ENCODE measurements at regions not wholly inside any gene's neighbourhood (a gene's known extent, or its start where the extent isn't known, plus 50 kb on each side); places are given as distances from the start of the nearest gene placed in this dataset.

DNA sequence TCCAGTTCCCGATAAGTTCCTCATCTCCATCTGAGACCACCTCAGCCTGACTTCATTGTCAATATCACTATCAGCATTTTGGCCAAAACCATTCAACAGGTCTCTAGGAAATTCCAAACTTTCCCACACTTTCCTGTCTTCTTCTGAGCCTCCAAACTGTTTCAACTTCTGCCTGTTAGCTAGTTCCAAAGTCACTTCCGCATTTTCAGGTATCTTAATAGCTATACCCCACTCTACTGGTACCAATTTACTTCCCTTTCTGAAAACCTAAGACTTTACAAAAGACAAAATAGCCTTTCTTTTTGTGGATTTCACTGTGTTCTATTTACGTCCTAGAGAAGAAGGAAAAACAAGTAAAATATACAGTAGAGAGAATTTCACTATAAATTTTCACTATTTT is 147.0 kb upstream of the FMN2 start:
- DNase-seq (ENCODE audit: extremely low read depth in 1 of 4, low spot score in 3 of 4) (no peak), FAIRE-seq (no peak), ATAC-seq (no peak)
- WGBS (ENCODE audit: insufficient coverage, low coverage, missing lambda C conversion rate): 0% methylated on average over 3 of the region's 3 CpGs
- ChIA-PET CTCF (ENCODE audit: low intra/inter-chr PET ratio) (no interaction called here), POLR2A (no interaction called here)
- intact Hi-C loops (cut with micrococcal nuclease): no loop called here
- no TSS peak for BruUV-seq (replicated peaks)
- Histone ChIP-seq H2AFZ (ENCODE audit: low read depth, low read length) (no peak overlapping the region), H3K9ac (ENCODE audit: insufficient read depth in 1 of 2, low read depth in 2 of 2, low read length in 2 of 2) (no peak overlapping the region), H4K20me1 (replicated peaks; ENCODE audit: control insufficient read depth, insufficient read depth, low read length) (no peaks in the 10 kb centered on the region), H3K27ac (ENCODE audit: extremely low read depth, low read depth, low read length) (no peak overlapping the region), H3K4me1 (replicated peaks in 1 of 2; ENCODE audit: control insufficient read depth in 2 of 2, insufficient read depth in 2 of 2, low read length in 2 of 2) (no peaks in the 10 kb centered on the region), H3K9me3 (replicated peaks; ENCODE audit: control insufficient read depth, insufficient read depth, low read depth, low read length) (no peaks in the 10 kb centered on the region), H3K79me2 (ENCODE audit: control insufficient read depth, insufficient read depth, low read length) (no peaks in the 10 kb centered on the region), H3K27me3 (ENCODE audit: control insufficient read depth in 2 of 2, insufficient read depth in 2 of 2, low read length in 2 of 2) (no peaks in the 10 kb centered on the region), H3K4me2 (ENCODE audit: insufficient read depth, low read length) (no peak overlapping the region), H3K36me3 (ENCODE audit: control insufficient read depth, insufficient read depth, low read length) (no peaks in the 10 kb centered on the region), H3K4me3 (no peak overlapping the region), H3K9me1 (ENCODE audit: control insufficient read depth, insufficient read depth, low read length) (no peaks in the 10 kb centered on the region)
- in situ Hi-C loops (cut with MboI): no loop called here
- TF ChIP-seq HIVEP1 (CRISPR knock-in tag; IDR thresholded peaks at IDR 0.05): no peak
- TF ChIP-seq SPI1 (IDR thresholded peaks at IDR 0.05; ENCODE audit: borderline replicate concordance, low read depth, low read length): peak; percentile 50; the same call in 1 of the 2 replicates

- no peaks in the 10 kb centered on the region for H3K9me3 ChIP-seq (replicated peaks; ENCODE audit: control insufficient read depth, insufficient read depth, low read depth, low read length)
- in situ Hi-C loops (cut with MboI): no loop called here
Observed at GRCh38 chr1:239947801-239948200, 143.9 kb upstream of the FMN2 start.

More at GRCh38 chr1:239947801-239948200, 143.9 kb upstream of the FMN2 start:
- intact Hi-C loops (cut with micrococcal nuclease): no loop called here
- Histone ChIP-seq H3K27ac (ENCODE audit: extremely low read depth, low read depth, low read length) (no peak overlapping the region), H3K36me3 (ENCODE audit: control insufficient read depth, insufficient read depth, low read length) (no peaks in the 10 kb centered on the region), H4K20me1 (replicated peaks; ENCODE audit: control insufficient read depth, insufficient read depth, low read length) (no peaks in the 10 kb centered on the region), H2AFZ (ENCODE audit: low read depth, low read length) (no peak overlapping the region), H3K9ac (ENCODE audit: insufficient read depth in 1 of 2, low read depth in 2 of 2, low read length in 2 of 2) (no peak overlapping the region), H3K4me2 (ENCODE audit: insufficient read depth, low read length) (no peak overlapping the region), H3K27me3 (ENCODE audit: control insufficient read depth in 2 of 2, insufficient read depth in 2 of 2, low read length in 2 of 2) (no peaks in the 10 kb centered on the region), H3K4me1 (replicated peaks in 1 of 2; ENCODE audit: control insufficient read depth in 2 of 2, insufficient read depth in 2 of 2, low read length in 2 of 2) (no peaks in the 10 kb centered on the region), H3K79me2 (ENCODE audit: control insufficient read depth, insufficient read depth, low read length) (no peaks in the 10 kb centered on the region), H3K9me1 (ENCODE audit: control insufficient read depth, insufficient read depth, low read length) (no peaks in the 10 kb centered on the region), H3K4me3 (no peak overlapping the region)
- ATAC-seq (no peak), DNase-seq (ENCODE audit: extremely low read depth in 1 of 4, low spot score in 3 of 4) (no peak), FAIRE-seq (no peak)
- CTCF ChIA-PET (ENCODE audit: low intra/inter-chr PET ratio): no interaction called here
- no peak for TF ChIP-seq ZNF583 (CRISPR knock-in tag; IDR thresholded peaks at IDR 0.05)
- TF ChIP-seq YBX1 (IDR thresholded peaks at IDR 0.05): no peak
- no peak for TF ChIP-seq SMARCE1 (IDR thresholded peaks at IDR 0.05)
- no peak for TF ChIP-seq HLTF (IDR thresholded peaks at IDR 0.05)
- no peak for TF ChIP-seq RUNX1 (IDR thresholded peaks at IDR 0.05; ENCODE audit: low read depth)
- no peak for TF ChIP-seq CSDE1 (IDR thresholded peaks at IDR 0.05)
- TF ChIP-seq RBM17 (IDR thresholded peaks at IDR 0.05; ENCODE audit: borderline replicate concordance, low read depth, low read length): no peak
- no peak for TF ChIP-seq BCOR (IDR thresholded peaks at IDR 0.05)
- TF ChIP-seq NELFE (IDR thresholded peaks at IDR 0.05; ENCODE audit: insufficient read depth, insufficient read length): no peak
- no peak for TF ChIP-seq TSC22D4 (tag; IDR thresholded peaks at IDR 0.05)
- no peak for TF ChIP-seq TAF9B (IDR thresholded peaks at IDR 0.05; ENCODE audit: partially characterized antibody)
- no peak for TF ChIP-seq ZNF639 (CRISPR knock-in tag; conservative IDR thresholded peaks at IDR 0.05 in 1 of 2, IDR thresholded peaks at IDR 0.05 in 1 of 2)
- TF ChIP-seq ZNF146 (CRISPR knock-in tag; IDR thresholded peaks at IDR 0.05; ENCODE audit: unreplicated experiment): no peak
- no peak for TF ChIP-seq NFRKB (IDR thresholded peaks at IDR 0.05; ENCODE audit: low read depth)
- TF ChIP-seq EWSR1 (IDR thresholded peaks at IDR 0.05; ENCODE audit: borderline replicate concordance, low read depth, partially characterized antibody): no peak
- no peak for TF ChIP-seq COPS2 (conservative IDR thresholded peaks at IDR 0.05)
- TF ChIP-seq FOXP1 (CRISPR knock-in tag; IDR thresholded peaks at IDR 0.05): no peak
- TF ChIP-seq ZNF77 (CRISPR knock-in tag; IDR thresholded peaks at IDR 0.05): no peak
- TF ChIP-seq EGR1 (conservative IDR thresholded peaks at IDR 0.05): no peak
- POLR2A ChIA-PET: no interaction called here
- WGBS (ENCODE audit: insufficient coverage, low coverage, missing lambda C conversion rate): 0% methylated on average over 2 of the region's 2 CpGs
- no TSS peak for BruUV-seq (replicated peaks)

Measured in K562 (cell line).